Astrocyte of the cerebellum (primary cell): ENCODE measurements at regions not wholly inside any gene's neighbourhood (a gene's known extent, or its start where the extent isn't known, plus 50 kb on each side); places are given as distances from the start of the nearest gene placed in this dataset.

Source experiments
- DNase-seq: peaks from one replicate; pipeline ENCODE4 v3.0.0-alpha.2; 2011; ENCODE audit warnings: low read depth
- H3K4me3 ChIP-seq: 2 replicates; pipeline ENCODE4 v1.5.1; 2011; ENCODE audit warnings: mild to moderate bottlenecking, low read depth, low read length, moderate library complexity
- CTCF ChIP-seq: IDR thresholded peaks from 2 replicates; pipeline ENCODE4 v1.5.1; 2012; ENCODE audit warnings: low read length, low read depth, moderate library complexity, mild to moderate bottlenecking; ENCODE audit errors: missing control alignments
- in situ Hi-C: cut with HindIII; loops from 2 replicates; pipeline ENCODE4 v1.10.0; 2017; ENCODE audit warnings: low sequenced_read_pairs

- in situ Hi-C loops: no loop called here
- H3K4me3 ChIP-seq: no peak overlapping the region
- TF ChIP-seq CTCF: no peak
- DNase-seq: peak; percentile 57
These were observed 351.5 kb upstream of the KCNN2 start for GRCh38 chr5:114010362-114010761.

GRCh38 chr5:114018186-114018585 is 343.7 kb upstream of the KCNN2 start:
- no peak for TF ChIP-seq CTCF
- H3K4me3 ChIP-seq: no peak overlapping the region
- in situ Hi-C loops: no loop called here
- no peak for DNase-seq

- in situ Hi-C loops: no loop called here
- H3K4me3 ChIP-seq: no peak overlapping the region
- DNase-seq: no peak
- no peak for TF ChIP-seq CTCF
These were observed 323.1 kb upstream of the KCNN2 start for GRCh38 chr5:114038756-114039155.

DNA sequence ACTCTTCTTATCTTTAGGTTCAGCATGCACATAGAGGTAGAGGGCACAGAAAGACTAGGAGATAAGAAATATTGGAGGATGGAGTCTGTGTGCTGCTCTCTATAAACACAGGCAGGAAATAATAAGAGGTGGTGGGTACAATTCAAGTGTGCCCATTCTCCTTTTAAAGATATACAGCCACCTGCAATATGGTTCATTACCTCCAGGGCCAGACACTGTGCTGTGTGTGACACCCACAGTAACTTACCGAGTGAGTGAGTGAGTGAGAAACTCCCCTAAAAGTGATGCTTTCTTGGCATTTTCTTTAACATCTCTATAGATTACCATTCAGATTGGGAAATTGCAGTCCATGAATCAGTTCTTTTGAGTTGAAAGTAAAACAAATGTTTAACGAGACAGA is 311.8 kb upstream of the KCNN2 start:
- in situ Hi-C loops: no loop called here
- no peak overlapping the region for H3K4me3 ChIP-seq
- DNase-seq: no peak
- no peak for TF ChIP-seq CTCF

DNA sequence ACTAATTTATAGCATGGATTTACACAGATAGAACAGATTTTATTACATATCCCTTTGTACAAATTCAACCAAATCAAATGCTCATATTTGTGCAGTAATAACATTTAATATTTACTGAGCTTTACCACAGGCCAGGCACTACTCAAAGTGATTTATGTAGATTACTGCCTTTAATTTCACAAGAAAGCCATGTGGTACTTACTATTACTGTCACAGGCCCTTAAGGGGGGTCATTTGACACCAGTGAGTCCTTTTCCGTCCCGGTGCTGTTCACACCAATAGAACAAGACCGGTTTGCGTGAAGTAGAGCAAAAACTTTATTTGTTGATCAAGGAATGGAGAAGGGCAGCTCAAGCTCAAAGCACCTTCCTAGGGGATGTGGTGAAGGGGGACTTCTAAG is 308.5 kb upstream of the KCNN2 start:
- in situ Hi-C loops: no loop called here
- TF ChIP-seq CTCF: no peak
- DNase-seq: no peak
- H3K4me3 ChIP-seq: no peak overlapping the region

DNA sequence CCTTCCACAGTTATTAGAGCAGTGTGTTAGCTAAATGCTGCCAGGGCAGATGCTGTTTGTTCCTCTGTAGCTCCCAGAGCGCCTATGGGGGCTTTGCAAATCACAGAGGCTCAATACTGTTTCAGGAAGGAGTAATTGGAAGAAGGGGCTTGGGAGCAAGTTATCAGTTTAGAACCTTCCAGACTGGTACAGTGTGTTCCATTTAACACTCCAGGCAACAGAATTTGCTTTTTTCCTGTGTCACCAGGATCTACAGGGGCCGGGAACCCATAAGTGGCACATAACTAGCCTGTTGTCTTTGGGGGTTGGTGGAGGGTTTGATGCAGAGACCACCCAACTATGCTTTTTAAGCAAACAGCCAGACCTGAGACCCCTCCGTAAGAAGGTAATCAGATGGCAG is 307.3 kb upstream of the KCNN2 start:
- no peak for DNase-seq
- in situ Hi-C loops: no loop called here
- no peak for TF ChIP-seq CTCF
- H3K4me3 ChIP-seq: no peak overlapping the region
